GM19099 (cell line): ENCODE measurements at regions not wholly inside any gene's neighbourhood (a gene's known extent, or its start where the extent isn't known, plus 50 kb on each side); places are given as distances from the start of the nearest gene placed in this dataset.

Experiments
- POLR2A ChIP-seq: IDR thresholded peaks from 3 replicates; pipeline ENCODE4 v1.6.1; 2011; ENCODE audit warnings: low read depth; ENCODE audit not compliant: insufficient read length; ENCODE audit errors: extremely low read depth

DNA sequence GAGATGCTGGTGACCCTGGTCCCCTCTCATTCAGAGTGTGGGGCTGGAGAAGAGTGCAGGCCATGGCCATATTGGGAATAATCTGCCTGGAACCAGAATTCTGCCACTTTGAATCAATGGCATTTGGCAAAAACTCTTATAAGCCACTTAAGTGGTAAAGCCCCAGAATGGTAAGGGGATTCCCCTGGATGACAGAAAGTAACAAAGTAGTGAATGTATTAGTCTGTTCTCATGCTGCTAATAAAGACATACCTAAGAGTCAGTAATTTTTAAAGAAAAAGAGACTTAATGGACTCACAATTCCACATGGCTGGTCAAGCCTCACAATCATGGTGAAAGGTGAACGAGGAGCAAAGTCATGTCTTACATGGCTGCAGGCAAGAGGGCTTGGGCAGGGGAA lies 248.6 kb downstream of the SH2D4B start:
- TF ChIP-seq POLR2A: no peak

- TF ChIP-seq POLR2A: no peak
These were observed 250.2 kb downstream of the SH2D4B start for GRCh38 chr10:80787952-80788351.

- no peak for TF ChIP-seq POLR2A
These were observed 257.3 kb downstream of the SH2D4B start for GRCh38 chr10:80794994-80795393.

DNA sequence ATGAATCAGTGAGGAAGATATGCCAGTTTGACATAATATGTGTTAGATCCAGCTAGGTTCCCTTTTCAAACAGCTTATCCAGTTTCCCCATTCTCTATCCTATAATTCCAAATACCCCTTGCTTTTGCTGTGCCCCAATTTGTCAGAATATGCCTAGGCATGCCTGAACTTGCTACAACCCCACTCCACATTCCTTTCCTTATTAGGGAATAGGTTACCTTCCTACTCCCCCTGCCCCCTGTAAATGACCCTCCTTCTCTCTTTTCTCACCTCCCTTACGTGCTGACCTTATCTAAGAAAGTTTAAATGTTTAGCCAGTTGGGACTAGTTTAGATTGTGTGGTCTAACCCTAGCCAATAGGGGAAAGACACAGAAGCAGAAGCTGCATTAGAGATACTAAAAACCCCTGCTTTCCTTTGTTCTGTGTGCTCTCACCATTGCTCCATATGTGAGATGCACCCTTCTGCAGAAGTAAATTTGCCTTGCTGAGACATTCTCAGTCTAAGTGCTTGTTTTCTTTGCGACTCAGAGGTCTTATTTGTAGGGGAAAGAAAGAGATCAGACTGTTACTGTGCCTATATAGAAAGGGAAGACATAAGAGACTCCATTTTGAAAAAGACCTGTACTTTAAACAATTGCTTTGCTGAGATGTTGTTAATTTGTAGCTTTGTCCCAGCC lies 267.8 kb downstream of the SH2D4B start:
- TF ChIP-seq POLR2A: no peak

- no peak for TF ChIP-seq POLR2A
These were observed 276.5 kb downstream of the SH2D4B start for GRCh38 chr10:80814147-80814652.

DNA sequence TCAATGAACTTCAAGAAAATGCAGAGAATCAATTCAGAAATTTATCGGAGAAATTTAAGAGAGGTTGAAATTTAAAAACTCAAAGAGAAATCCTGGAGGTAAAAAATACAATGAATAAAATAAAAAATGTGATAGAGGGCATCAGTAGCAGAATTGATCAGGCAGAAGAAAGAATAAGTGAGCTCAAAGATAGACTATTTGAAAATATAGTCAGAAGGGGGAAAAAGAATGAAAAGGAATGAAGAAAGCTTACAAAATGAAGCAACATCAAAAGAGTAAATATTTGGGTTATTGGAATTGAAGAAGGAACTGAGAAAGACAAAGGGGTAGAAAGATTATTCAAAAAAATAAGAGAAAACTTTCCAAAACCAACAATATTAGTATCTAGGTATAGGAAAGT lies 291.4 kb downstream of the SH2D4B start:
- TF ChIP-seq POLR2A: no peak

DNA sequence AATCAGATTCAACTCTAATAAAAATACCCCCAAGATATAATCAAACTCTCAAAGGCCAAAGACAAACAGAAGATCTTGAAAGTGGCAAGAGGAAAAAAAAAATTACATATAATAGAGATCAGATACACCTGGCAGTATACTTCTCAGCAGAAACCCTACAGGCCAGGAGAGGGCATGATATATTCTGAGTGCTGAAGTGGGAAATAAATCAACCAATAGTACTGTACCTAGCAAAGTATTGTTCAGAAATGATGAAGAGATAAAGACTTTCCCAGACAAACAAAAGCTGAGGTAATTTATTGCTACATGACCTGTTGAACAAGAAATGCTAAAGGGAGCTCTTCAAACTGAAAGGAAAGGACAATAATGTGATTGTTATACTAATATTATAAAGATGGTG lies 291.9 kb downstream of the SH2D4B start:
- TF ChIP-seq POLR2A: no peak

- TF ChIP-seq POLR2A: no peak
These were observed 317.8 kb downstream of the SH2D4B start for GRCh38 chr10:80855348-80855971.

GRCh38 chr10:80856186-80856585 lies 318.5 kb downstream of the SH2D4B start:
- no peak for TF ChIP-seq POLR2A

- TF ChIP-seq POLR2A: no peak
These were observed 323.0 kb downstream of the SH2D4B start for GRCh38 chr10:80860719-80861118.

DNA sequence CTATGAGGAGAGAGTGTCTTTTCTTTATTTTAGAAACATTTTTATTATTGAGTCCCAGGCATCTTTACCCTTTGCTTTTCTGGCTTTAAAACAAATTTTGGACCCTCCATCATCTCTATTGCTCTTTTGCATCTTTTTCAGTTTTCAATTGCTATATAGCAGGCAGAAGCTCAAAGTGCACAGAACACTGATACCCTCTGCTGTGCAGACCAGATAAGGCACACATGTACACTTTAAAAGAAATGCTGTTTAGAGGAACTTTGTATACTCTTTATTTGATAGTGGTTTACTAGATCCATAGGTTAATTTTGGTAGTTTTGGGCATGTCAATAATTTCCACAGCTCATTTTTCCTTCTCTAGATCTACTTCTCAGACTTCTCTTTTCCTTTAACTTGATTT lies 324.2 kb downstream of the SH2D4B start:
- TF ChIP-seq POLR2A: no peak

- TF ChIP-seq POLR2A: no peak
These were observed 332.6 kb downstream of the SH2D4B start for GRCh38 chr10:80870282-80870681.

DNA sequence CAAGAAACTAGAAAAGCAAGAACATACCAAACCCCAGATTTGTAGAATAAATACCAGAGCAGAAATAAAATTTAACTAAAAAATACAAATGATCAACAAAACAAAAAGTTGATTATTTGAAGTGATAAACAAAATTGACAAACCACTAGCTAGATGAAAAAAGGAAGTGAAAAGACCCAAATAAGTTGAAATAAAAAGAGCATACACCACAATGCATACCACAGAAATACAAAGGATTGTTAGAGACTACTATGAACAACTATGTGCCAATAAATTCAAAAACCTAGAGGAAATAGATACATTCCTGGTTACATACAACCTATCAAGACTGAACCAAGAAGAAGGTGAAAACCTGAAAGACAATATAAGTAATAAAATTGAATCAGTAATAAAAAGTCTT lies 333.4 kb downstream of the SH2D4B start:
- TF ChIP-seq POLR2A: no peak

GRCh38 chr10:80878330-80878729 lies 340.6 kb downstream of the SH2D4B start:
- no peak for TF ChIP-seq POLR2A

DNA sequence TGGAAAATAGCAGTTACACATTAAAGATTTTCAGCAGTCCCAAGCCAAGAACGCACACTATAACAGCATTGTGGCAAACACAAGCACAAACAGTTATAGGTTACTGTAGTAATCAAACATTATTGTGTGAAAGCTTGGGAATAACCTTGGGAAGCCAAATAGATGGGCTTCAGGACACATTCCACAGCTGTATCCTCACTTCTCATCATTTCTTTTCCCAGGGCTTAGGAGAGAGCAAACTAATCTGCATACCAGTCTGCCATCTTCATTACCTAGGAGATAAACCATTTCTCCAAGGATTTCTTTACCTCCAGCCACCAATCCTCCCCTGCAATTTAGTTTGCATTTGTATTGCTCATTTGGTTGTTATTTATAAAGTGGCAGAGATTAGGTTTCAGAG lies 352.4 kb downstream of the SH2D4B start:
- TF ChIP-seq POLR2A: no peak

DNA sequence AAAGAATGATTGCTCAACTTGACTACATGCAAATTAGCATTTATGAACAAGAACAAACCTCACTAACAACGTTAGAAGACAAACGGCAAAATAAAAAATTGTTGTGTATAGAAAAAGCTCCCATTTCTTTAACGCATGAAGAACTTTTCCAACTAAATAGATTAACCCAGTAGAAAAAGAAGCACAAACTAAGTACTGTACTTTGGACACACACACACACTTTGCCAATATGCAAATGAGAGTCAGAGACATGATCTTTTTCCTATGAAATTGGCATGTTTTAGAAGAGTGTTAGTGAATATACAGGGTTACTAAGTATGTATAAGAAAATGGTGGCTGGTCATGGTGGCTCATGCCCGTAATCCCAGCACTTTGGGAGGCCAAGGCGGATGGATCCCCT lies 355.6 kb downstream of the SH2D4B start:
- no peak for TF ChIP-seq POLR2A
